AG09319 (cell line): ENCODE measurements at regions not wholly inside any gene's neighbourhood (a gene's known extent, or its start where the extent isn't known, plus 50 kb on each side); places are given as distances from the start of the nearest gene placed in this dataset.

Source experiments
- DNase-seq: peaks from one replicate; pipeline ENCODE4 v3.0.0-alpha.2; 2010; ENCODE audit warnings: low read depth; ENCODE audit errors: extremely low read depth
- TF ChIP-seq, protein P1 (sequence below): IDR thresholded peaks from 2 replicates; pipeline ENCODE4 v1.5.1; 2011; ENCODE audit warnings: low read depth, mild to moderate bottlenecking, inconsistent platforms, low read length, moderate library complexity

DNA sequence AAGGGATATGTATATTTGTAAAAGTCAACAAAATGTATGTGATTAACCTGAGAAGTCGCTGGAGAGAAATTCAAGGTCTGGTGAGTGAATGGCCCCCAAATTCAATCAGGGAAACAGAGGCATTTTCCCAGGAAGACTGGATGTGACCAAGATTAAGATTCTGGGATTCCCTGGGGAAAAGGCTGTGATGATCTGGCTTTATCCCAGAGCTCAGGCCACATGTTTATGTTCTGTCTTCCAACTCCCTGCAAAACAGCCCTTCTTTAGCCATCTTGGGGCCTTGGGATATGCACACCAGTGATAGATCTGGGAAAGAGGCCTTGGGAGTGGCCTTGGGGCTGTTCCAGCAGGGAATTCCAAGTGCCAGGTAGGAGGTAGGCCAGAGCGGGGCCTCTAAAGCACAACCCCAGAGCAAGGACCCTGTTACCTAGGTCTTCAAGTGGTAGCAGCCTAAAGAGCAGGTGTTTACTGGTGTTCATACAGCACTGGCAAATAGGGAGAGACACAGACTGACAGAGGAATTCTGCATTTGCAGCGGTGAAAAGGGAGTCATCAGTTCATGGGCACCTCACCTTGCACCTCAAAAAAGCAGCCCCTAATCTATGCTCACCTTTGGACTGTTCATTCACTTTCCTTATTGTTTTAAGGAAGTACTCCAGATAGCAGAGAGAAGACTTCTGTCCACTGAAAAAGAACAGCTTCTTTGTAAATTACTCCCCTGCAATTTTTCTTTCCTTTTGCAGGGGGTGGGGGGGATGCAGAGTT is 312.4 kb downstream of the BUD13 start:
- DNase-seq: no peak
- TF ChIP-seq, protein P1, sequence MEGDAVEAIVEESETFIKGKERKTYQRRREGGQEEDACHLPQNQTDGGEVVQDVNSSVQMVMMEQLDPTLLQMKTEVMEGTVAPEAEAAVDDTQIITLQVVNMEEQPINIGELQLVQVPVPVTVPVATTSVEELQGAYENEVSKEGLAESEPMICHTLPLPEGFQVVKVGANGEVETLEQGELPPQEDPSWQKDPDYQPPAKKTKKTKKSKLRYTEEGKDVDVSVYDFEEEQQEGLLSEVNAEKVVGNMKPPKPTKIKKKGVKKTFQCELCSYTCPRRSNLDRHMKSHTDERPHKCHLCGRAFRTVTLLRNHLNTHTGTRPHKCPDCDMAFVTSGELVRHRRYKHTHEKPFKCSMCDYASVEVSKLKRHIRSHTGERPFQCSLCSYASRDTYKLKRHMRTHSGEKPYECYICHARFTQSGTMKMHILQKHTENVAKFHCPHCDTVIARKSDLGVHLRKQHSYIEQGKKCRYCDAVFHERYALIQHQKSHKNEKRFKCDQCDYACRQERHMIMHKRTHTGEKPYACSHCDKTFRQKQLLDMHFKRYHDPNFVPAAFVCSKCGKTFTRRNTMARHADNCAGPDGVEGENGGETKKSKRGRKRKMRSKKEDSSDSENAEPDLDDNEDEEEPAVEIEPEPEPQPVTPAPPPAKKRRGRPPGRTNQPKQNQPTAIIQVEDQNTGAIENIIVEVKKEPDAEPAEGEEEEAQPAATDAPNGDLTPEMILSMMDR: no peak

DNA sequence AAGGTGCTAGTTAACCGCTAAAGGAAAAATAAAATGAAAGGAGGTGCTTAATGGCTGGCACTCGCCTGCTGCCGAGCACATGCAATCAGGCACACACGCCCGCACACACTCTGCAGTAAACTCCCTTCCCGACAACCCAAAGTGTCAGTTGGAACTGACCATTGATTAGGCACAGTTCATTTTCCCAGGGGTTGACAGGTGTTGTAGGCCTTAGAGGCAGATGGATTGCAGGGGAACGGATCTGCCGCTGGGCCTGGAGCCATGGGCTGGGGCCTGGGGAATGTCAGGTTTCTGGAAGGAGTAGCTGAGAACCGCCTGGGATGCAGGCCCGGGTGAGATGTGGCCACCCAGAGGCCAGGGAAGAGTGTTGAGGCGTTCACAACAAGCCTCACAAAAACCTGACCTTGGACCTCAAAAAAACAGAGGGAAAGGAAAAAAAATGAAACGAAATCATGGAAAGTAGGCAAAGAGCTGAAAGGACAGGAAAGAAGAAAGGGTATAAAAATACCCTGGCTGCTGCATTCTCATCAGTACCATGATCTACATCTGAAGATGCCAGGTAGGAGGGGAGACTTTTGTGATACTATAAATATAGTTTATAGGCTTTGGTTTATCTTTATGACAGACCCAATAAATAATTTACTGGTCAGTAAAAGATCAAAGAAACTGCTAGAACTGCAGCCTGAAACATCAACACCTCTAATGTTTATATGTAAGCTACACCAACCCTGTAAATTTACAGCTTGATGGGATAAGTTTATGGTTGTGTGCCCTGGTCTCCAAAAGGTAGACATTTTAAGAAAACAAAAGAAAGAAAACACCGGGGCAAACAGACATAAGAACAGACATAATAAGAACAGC is 313.4 kb downstream of the BUD13 start:
- no peak for DNase-seq
- TF ChIP-seq, protein P1: no peak

GRCh38 chr11:116458546-116458945 is 314.2 kb downstream of the BUD13 start:
- DNase-seq: no peak
- TF ChIP-seq, protein P1: no peak

DNA sequence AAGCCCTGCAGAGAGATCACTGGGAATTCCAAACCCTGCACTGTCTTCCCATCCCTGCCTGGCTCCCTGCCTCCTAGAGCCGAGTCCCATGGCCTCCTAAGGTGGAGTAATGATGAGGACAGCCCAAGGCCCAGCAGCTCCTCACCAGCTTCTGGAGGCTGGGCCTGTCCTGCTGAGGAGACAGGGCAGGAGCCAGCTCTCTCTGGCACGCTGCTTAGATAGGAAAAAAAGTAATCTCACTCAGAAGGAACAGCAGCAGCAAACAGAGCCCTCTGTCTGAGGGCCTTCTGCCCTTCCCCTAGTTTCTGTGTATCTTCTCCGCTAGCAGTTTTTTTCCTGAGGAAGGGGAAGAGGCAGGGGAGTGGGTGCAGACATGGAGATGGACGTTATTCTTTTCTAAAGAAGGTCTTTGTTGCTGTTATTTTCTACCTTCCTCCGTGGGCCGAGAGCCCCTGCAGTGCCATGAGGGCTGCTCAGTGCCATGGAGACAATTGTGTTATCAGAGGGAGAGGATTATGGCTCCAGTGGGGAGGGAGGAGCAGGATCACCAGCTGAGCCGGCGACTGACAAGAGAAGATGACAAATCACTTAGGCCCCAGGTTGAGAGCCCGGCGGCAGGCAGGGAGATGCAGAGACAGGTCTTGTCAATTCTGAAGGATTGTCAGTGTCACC is 315.3 kb downstream of the BUD13 start:
- TF ChIP-seq, protein P1: no peak
- no peak for DNase-seq

DNA sequence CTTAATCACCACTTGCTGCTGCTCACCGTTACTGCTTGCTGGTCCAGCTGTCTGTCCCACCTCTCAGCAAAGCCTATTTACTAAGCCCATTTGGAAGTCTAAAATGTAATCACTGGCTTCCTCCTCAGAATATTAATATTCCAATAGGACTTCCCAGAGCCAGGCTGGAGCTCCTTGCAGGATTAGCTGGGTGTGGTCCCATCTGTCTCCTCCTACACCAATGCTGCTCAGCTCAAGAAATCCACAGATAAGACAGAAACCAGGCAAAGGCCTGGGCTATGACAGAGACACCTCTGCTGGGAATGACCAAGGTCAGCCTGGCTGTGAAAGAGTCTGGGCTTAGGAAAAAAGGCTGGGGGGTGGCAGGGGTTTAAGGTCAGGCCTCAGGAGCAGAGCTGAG is 317.8 kb downstream of the BUD13 start:
- TF ChIP-seq, protein P1: no peak
- no peak for DNase-seq

GRCh38 chr11:116454020-116454645 is 318.7 kb downstream of the BUD13 start:
- no peak for DNase-seq
- TF ChIP-seq, protein P1: peak; percentile 54
